Retinal pigment epithelial cell (primary cell): ENCODE measurements at regions not wholly inside any gene's neighbourhood (a gene's known extent, or its start where the extent isn't known, plus 50 kb on each side); places are given as distances from the start of the nearest gene placed in this dataset.
"Not testable (repeated sequence)": the region's sequence is repeated elsewhere in the genome, so short reads cannot be mapped to it uniquely, and the experiment has no call there.

Experiments used
- DNase-seq: peaks from one replicate; pipeline ENCODE4 v3.0.0-alpha.2; 2010; ENCODE audit warnings: low read depth
- H3K4me3 ChIP-seq: 2 replicates; pipeline ENCODE4 v1.5.1; 2011; ENCODE audit warnings: mild to moderate bottlenecking, low read length, control low read depth, moderate library complexity
- TF ChIP-seq, protein P1 (sequence below): conservative IDR thresholded peaks from 2 replicates; pipeline ENCODE4 v1.5.1; 2011; ENCODE audit warnings: low read depth, low read length, control low read depth, inconsistent platforms

DNA sequence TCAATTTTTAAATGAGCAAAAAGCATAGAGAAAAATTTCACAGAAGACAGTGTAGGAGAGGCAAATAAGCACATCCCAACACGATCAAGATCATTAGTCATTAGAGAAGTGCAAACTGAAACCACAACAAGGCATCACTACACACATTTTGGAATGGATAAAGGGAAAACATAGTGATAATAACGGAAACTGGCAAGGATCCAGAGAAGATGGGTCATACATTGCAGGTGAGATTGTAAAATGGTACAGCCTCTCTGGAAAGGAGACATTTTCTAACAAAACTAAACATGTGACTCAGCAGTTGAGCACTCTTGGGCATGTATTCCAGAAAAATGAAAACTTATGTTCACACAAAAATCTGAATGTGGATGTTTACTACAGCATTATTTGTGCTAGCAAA, 98.3 kb upstream of the TMEM17 start:
- no peak overlapping the region for H3K4me3 ChIP-seq
- TF ChIP-seq, protein P1, sequence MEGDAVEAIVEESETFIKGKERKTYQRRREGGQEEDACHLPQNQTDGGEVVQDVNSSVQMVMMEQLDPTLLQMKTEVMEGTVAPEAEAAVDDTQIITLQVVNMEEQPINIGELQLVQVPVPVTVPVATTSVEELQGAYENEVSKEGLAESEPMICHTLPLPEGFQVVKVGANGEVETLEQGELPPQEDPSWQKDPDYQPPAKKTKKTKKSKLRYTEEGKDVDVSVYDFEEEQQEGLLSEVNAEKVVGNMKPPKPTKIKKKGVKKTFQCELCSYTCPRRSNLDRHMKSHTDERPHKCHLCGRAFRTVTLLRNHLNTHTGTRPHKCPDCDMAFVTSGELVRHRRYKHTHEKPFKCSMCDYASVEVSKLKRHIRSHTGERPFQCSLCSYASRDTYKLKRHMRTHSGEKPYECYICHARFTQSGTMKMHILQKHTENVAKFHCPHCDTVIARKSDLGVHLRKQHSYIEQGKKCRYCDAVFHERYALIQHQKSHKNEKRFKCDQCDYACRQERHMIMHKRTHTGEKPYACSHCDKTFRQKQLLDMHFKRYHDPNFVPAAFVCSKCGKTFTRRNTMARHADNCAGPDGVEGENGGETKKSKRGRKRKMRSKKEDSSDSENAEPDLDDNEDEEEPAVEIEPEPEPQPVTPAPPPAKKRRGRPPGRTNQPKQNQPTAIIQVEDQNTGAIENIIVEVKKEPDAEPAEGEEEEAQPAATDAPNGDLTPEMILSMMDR, result no peak
- no peak for DNase-seq

GRCh38 chr2:62603154-62603712, 97.2 kb upstream of the TMEM17 start:
- TF ChIP-seq, protein P1, result no peak
- H3K4me3 ChIP-seq, result no peak overlapping the region
- DNase-seq, result no peak

DNA sequence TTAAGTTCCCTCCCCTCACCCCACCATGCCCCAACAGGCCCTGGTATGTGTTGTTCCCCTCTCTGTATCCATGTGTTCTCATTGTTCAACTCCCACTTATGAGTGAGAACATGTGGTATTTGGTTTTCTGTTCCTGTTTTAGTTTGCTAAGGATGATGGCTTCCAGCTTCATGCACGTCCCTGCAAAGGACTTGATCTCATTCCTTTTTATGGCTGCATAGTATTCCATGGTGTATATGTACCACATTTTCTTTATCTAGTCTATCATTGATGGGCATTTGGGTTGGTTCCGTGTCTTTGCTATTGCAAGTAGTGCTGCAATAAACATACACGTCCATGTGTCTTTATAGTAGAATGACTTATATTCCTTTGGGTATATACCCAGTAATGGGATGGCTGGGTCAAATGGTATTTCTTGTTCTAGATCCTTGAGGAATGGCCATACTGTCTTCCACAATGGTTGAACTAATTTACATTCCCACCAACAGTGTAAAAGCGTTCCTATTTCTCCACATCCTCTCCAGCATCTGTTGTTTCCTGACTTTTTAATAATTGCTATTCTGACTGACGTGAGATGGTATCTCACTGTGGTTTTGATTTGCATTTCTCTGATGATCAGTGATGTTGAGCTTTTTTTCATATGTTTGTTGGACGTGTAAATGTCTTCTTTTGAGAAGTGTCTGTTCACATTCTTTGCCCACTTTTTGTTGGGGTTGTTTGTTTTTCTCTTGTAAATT, 93.8 kb upstream of the TMEM17 start:
- not testable (repeated sequence) for H3K4me3 ChIP-seq, DNase-seq

DNA sequence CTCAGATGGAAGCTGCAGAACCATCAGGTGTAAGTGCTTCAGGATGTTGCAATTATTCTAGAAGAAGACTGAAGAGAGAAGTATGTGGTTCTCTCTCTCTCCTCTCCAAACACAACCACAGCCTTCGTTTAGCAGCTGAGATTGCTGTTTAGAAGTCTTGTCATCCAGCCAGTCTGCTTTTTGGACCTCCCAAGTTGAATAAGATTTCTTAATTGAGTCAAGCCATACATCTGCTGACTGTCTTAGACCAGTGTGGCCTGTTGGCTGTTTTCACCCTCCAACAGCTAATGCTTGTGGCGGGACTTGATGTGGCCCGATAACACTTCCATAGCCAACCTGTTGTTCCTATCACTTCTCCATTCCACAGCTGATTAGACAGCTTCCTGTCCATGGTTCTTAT, 91.3 kb upstream of the TMEM17 start:
- no peak for DNase-seq
- H3K4me3 ChIP-seq, result no peak overlapping the region
- TF ChIP-seq, protein P1, result no peak

DNA sequence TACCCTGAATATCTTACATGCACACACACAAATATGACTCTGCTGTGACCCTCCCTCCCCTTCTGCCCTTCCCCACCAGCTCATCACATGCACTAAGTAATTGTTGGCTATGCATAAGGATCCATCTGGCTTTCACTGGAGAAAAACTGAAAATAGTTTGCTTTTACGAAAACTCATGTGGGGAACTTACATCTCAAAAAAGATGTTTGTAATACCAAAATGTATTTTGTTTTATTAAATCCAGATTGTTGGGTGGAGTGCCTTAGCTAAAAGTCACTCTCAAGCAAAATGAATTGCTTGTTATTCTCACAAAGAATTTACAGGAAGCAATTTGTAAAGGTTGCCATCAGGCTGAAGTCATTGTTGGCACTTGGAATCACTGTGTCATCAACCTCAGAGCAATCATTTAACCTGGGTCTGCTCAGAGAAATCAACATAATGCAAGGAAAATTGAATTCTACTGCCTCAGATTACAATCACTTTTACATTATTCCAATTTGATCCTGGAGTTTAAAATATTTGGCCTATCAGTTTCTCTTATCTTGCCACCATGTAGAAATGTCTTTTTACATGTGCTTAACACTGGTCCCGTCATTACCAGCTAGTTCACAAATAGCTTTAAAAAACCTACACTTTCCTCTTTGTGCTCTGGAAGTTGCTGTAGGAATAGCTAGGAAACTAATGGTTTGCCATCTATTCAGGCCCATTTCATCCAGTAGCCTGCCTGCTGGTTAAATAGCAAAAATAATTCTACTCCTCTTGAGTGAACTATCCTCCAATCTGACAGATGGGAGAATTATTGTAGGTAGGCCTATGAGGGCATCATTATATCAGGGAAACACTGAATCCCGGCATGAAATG, 90.3 kb upstream of the TMEM17 start:
- TF ChIP-seq, protein P1, result no peak
- no peak overlapping the region for H3K4me3 ChIP-seq
- no peak for DNase-seq

DNA sequence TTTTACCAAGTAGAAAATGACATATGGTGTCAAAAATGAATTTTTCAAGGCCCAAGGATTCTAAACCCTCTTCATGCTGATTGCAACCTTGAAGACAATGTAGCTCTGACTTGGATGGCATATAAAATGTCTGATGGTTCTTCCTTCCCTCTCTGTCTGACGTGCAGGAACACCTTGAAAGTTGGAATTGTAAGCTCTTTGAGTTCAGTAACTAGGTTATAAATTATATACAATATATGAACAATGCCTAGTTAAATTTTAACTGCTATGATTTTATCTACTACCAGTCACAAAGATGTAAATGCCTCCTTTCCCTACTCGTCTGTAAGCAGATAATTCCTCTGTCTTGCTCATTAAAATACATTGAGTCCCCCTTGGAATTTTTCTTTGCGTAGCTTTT, 89.5 kb upstream of the TMEM17 start:
- H3K4me3 ChIP-seq, result no peak overlapping the region
- no peak for DNase-seq
- TF ChIP-seq, protein P1, result no peak

DNA sequence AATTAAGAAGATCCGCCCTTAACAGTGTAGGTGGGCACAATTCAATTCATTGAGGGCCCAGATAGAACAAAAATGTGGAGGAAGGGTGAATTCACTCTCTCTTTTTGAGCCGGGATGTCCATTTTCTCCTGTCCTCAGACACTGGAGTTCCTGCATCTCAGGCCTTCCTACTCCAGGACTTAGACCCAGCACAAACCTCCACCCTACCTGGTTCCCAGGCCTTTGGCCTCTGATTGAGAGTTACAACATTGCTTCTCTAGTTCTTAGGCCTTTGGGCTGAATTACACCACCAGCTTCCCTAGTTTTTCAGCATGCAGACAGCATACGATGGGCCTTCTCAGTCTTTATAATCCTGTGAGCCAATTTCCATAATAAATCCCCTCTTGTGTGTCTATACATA, 87.8 kb upstream of the TMEM17 start:
- no peak for DNase-seq
- H3K4me3 ChIP-seq, result no peak overlapping the region
- TF ChIP-seq, protein P1, result no peak
